Right atrium auricular region (tissue), 2 donors: ENCODE measurements at regions not wholly inside any gene's neighbourhood (a gene's known extent, or its start where the extent isn't known, plus 50 kb on each side); places are given as distances from the start of the nearest gene placed in this dataset.

Experiments used
- DNase-seq: peaks from one replicate; pipeline ENCODE4 v3.0.0-alpha.2; 2019; ENCODE audit warnings: low spot score
- H3K27ac ChIP-seq, 2 donors: fragments of 200-600 bp; sonication (generic); 1 replicate in 1 of 2; 2 replicates in 1 of 2; pipeline ENCODE4 v1.5.1; 2016 to 2019
- H3K27me3 ChIP-seq, 2 donors: fragments of 200-600 bp; sonication (generic); one replicate each; pipeline versions ENCODE4 v1.5.1 to v1.6.0; 2017 to 2019
- H3K36me3 ChIP-seq: fragments of 200-600 bp; sonication (generic); one replicate; pipeline ENCODE4 v1.5.1; 2016
- H3K4me1 ChIP-seq, 2 donors: fragments of 200-600 bp; sonication (generic); one replicate each; pipeline versions ENCODE4 v1.5.1 to v1.6.0; 2017 to 2019
- H3K4me3 ChIP-seq, 2 donors: fragments of 200-600 bp; sonication (generic); 1 replicate in 1 of 2; 2 replicates in 1 of 2; pipeline ENCODE4 v1.5.1; 2017 to 2019; ENCODE audit warnings: mild to moderate bottlenecking in 1 of 2, moderate library complexity in 1 of 2
- H3K9me3 ChIP-seq, 2 donors: fragments of 200-600 bp; sonication (generic); one replicate each; pipeline ENCODE4 v1.5.1; 2019
- CTCF ChIP-seq, 2 donors: fragments of 200-600 bp; sonication (generic); IDR thresholded peaks; one replicate each; pipeline ENCODE4 v1.5.1; 2019; ENCODE audit warnings: antibody characterized with exemption in 2 of 2

DNA sequence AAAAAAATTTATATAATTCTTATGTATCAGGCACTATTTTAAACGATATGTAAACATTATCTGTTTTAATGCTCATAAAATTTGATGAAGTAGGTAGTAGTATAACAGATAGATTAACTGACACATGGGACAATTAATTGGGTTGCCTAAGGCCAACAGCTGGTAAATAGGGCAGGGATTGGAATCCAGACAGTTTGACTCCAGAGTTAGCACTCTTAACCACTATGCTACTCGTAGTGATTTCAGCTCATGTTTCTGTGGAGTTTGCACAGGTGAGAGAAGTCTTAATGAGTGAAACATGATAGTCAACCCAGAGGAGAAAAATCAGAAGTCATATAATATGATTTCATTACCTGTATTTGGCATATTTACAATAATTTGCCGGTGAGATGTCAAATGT is 126.0 kb upstream of the WDFY3 start:
- DNase-seq: no peak
- Histone ChIP-seq H3K9me3 (peaks cover 0 to 10% of the 10 kb centered on the region in 2 donors), H3K27ac (no peak overlapping the region), H3K27me3 (no peaks in the 10 kb centered on the region), H3K4me1 (no peaks in the 10 kb centered on the region), H3K36me3 (no peaks in the 10 kb centered on the region), H3K4me3 (no peak overlapping the region)
- TF ChIP-seq CTCF (IDR thresholded peaks at IDR 0.05): no peak

GRCh38 chr4:85092943-85093342 is 126.5 kb upstream of the WDFY3 start:
- Histone ChIP-seq H3K36me3 (no peaks in the 10 kb centered on the region), H3K27ac (no peak overlapping the region), H3K4me3 (no peak overlapping the region), H3K4me1 (no peaks in the 10 kb centered on the region), H3K9me3 (peaks cover 0 to 14% of the 10 kb centered on the region in 2 donors), H3K27me3 (no peaks in the 10 kb centered on the region)
- no peak for DNase-seq
- TF ChIP-seq CTCF (IDR thresholded peaks at IDR 0.05): no peak

DNA sequence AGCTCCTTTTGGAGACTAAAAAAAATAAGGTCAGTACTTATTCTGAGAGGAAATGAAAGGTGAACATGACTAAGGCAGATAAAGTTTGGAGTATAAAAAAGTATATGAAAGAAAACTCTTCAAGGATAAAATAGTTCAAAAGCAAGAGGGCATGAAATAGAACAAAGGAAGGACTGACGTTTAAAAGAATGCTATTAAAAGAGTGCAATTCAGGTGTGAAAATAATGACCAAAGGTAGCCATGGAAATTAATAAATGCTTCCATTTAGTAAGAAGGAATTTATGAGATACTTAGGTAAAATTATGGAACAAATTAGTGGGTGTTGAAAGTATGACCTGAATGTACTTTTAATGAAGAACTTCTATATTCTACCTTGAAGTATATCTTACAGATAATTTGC is 128.2 kb upstream of the WDFY3 start:
- Histone ChIP-seq H3K4me1 (no peaks in the 10 kb centered on the region), H3K9me3 (peaks cover 0 to 15% of the 10 kb centered on the region in 2 donors), H3K4me3 (no peak overlapping the region), H3K36me3 (no peaks in the 10 kb centered on the region), H3K27me3 (no peaks in the 10 kb centered on the region), H3K27ac (no peak overlapping the region)
- DNase-seq: no peak
- TF ChIP-seq CTCF (IDR thresholded peaks at IDR 0.05): no peak

DNA sequence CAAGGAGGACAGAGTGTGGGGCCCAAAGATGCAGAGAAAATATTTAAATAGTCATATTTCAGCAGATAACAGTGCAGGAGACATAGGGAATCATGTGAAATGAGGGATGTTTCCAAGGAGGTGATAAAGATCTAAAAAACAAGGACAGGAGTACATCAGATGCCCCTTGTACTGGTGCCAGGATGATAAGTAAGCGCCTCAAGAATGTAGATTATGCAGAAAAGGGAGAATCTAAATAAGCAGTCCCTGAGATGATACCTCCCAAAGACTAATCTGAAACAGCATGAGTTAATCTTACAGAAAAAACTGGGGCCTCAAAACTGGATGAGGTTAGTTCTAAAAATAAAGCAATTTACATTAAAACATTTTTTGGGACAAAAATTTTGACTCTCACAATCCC is 136.1 kb upstream of the WDFY3 start:
- H3K27ac ChIP-seq: no peak overlapping the region
- TF ChIP-seq CTCF (IDR thresholded peaks at IDR 0.05): no peak

DNA sequence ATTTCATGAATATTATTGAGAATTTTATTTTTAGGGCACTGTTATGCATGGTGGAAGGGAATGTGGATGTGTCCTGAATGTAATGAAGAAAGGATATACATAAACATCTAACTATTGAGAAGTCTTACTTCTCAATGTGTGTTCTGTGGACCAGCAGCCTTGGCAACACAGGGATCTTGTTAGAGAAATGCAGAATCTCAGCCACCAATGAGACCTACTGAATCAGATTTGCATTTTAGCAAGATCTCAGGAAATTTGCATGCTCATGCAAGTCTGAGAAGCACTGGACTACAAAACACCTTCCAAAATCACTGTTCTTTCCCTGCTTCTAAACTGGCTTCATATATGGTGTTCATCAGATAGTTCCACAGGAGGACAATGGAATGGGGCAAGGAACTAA is 139.7 kb upstream of the WDFY3 start:
- H3K36me3 ChIP-seq: no peaks in the 10 kb centered on the region
- no peak for DNase-seq
- no peak overlapping the region for H3K4me3 ChIP-seq
- TF ChIP-seq CTCF (IDR thresholded peaks at IDR 0.05): no peak
- H3K4me1 ChIP-seq: no peaks in the 10 kb centered on the region
- H3K9me3 ChIP-seq: no peaks in the 10 kb centered on the region
- H3K27me3 ChIP-seq: no peaks in the 10 kb centered on the region
- no peak overlapping the region for H3K27ac ChIP-seq

More for the DNA sequence above, 136.1 kb upstream of the WDFY3 start:
- no peak overlapping the region for H3K4me3 ChIP-seq
- peaks cover 0 to 4% of the 10 kb centered on the region in 2 donors for H3K9me3 ChIP-seq
- H3K4me1 ChIP-seq: no peaks in the 10 kb centered on the region
- no peaks in the 10 kb centered on the region for H3K36me3 ChIP-seq
- H3K27me3 ChIP-seq: no peaks in the 10 kb centered on the region
- DNase-seq: no peak

DNA sequence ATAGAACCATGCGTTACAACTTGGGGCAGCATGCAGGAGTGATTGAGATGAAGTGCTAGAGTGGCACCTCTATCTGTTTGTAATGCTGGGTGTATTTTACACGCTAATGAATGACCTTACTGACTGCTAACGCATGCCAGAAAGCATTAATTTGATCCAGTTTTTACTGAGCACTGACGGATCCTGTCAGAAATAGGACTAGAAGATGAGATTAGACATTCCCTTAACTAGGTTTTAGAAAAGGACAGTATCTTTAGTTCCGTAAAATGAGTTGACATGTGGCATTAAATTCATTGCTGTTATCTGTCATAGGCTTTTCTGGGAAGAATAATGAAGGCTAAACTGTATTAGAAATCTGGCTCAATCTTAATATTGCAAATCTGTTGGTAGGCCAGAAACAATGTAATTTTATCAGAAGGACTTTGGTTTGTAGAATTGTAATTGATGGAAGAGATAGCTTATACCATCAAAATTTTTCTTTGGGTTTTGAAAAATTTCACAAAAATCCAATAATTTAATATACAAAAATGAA is 140.4 kb upstream of the WDFY3 start:
- peaks cover 0 to 7% of the 10 kb centered on the region in 2 donors for H3K9me3 ChIP-seq
- H3K4me1 ChIP-seq: no peaks in the 10 kb centered on the region
- no peaks in the 10 kb centered on the region for H3K36me3 ChIP-seq
- DNase-seq: no peak
- H3K27me3 ChIP-seq: no peaks in the 10 kb centered on the region
- no peak overlapping the region for H3K27ac ChIP-seq
- no peak for TF ChIP-seq CTCF (IDR thresholded peaks at IDR 0.05)
- no peak overlapping the region for H3K4me3 ChIP-seq
